K562 (cell line): ENCODE measurements at regions not wholly inside any gene's neighbourhood (a gene's known extent, or its start where the extent isn't known, plus 50 kb on each side); places are given as distances from the start of the nearest gene placed in this dataset.

Experiments
- ATAC-seq: fragments of 200-7000 bp; cut with Tn5 transposase; 3 replicates; pipeline ENCODE4 v1.9.1; 2020; ENCODE audit warnings: moderate library complexity
- BruUV-seq: library from RNA; stranded (reverse); fragments of 400-500 nt; replicated peaks from 2 replicates; lab custom pipeline; 2021; lab: Mats Ljungman, UMichigan
- CTCF ChIA-PET: fragments of 300-600 bp; formaldehyde crosslinking; extraction: SDS; loops from one replicate; lab custom pipeline; 2021; ENCODE audit warnings: low intra/inter-chr PET ratio; lab: Yijun Ruan, JAX
- POLR2A ChIA-PET: fragments of 300-600, 350-650 bp; sonication (Branson Sonifier 250); formaldehyde crosslinking; extraction: SDS; loops from one replicate; lab custom pipeline; 2021; ENCODE audit warnings: antibody characterized with exemption, inconsistent platforms; lab: Yijun Ruan, JAX
- DNase-seq, 4 experiments: peaks; one replicate each; pipeline versions ENCODE4 v3.0.0 to v3.0.0-alpha.2; 2011 to 2018; ENCODE audit warnings: low spot score in 3 of 4, mixed read lengths in 3 of 4; ENCODE audit errors: extremely low read depth in 1 of 4
- FAIRE-seq: peaks from 2 replicates; lab custom pipeline; 2011; peaks lifted over from hg19 to GRCh38; lab: Jason Lieb, UNC
- H2AFZ ChIP-seq: 2 replicates; pipeline ENCODE4 v1.6.0; 2011; ENCODE audit warnings: low read depth, low read length, control low read depth, inconsistent platforms
- H3K27ac ChIP-seq: fragments of 200-600 bp; 3 replicates; pipeline ENCODE4 v1.8.0; 2011; ENCODE audit warnings: low read depth, mild to moderate bottlenecking, control low read depth, inconsistent platforms, low read length, moderate library complexity, mixed read lengths; ENCODE audit errors: extremely low read depth
- H3K27me3 ChIP-seq, 2 experiments: fragments of 300-600 bp in 1 of 2; 2 replicates in 1 of 2; 3 replicates in 1 of 2; pipeline versions ENCODE4 v1.6.0 to v1.8.0; 2011; ENCODE audit warnings: inconsistent platforms in 2 of 2, low read length in 2 of 2, mild to moderate bottlenecking in 1 of 2, mixed read lengths in 1 of 2, moderate library complexity in 1 of 2; ENCODE audit not compliant: control insufficient read depth in 2 of 2, insufficient read depth in 2 of 2
- H3K36me3 ChIP-seq: fragments of 300-600 bp; 3 replicates; pipeline ENCODE4 v1.8.0; 2011; ENCODE audit warnings: mild to moderate bottlenecking, low read length, inconsistent platforms; ENCODE audit not compliant: control insufficient read depth, insufficient read depth
- H3K4me1 ChIP-seq, 2 experiments: fragments of 200-600 bp in 1 of 2; replicated peaks in 1 of 2; 2 replicates in 1 of 2; 3 replicates in 1 of 2; pipeline versions ENCODE4 v1.5.1 to v1.8.0; 2011; ENCODE audit warnings: inconsistent platforms in 2 of 2, low read length in 2 of 2, mild to moderate bottlenecking in 1 of 2, mixed read lengths in 1 of 2, moderate library complexity in 1 of 2; ENCODE audit not compliant: control insufficient read depth in 2 of 2, insufficient read depth in 2 of 2
- H3K4me2 ChIP-seq: 2 replicates; pipeline ENCODE4 v1.6.1; 2011; ENCODE audit warnings: low read length, control low read depth, inconsistent platforms, mixed read lengths; ENCODE audit not compliant: insufficient read depth
- H3K4me3 ChIP-seq: fragments of 200-600 bp; sonication (generic), shearing (Covaris generic); 2 replicates; pipeline ENCODE4 v1.5.1; 2016; ENCODE audit warnings: control low read depth, inconsistent platforms
- H3K79me2 ChIP-seq: fragments of 200-600 bp; 3 replicates; pipeline ENCODE4 v1.8.0; 2011; ENCODE audit warnings: low read length, inconsistent platforms; ENCODE audit not compliant: control insufficient read depth, insufficient read depth
- H3K9ac ChIP-seq, 2 experiments: 2 replicates each; pipeline versions ENCODE4 v1.6.0 to v1.6.1; 2011; ENCODE audit warnings: low read depth in 2 of 2, low read length in 2 of 2, control low read depth in 1 of 2, inconsistent platforms in 1 of 2, mild to moderate bottlenecking in 1 of 2, mixed read lengths in 1 of 2; ENCODE audit not compliant: insufficient read depth in 1 of 2
- H3K9me1 ChIP-seq: one replicate; pipeline ENCODE4 v1.6.0; 2011; ENCODE audit warnings: inconsistent platforms, mild to moderate bottlenecking, low read length, moderate library complexity; ENCODE audit not compliant: control insufficient read depth, insufficient read depth
- H3K9me3 ChIP-seq: replicated peaks from 2 replicates; pipeline ENCODE4 v1.5.1; 2011; ENCODE audit warnings: low read depth, low read length, inconsistent platforms; ENCODE audit not compliant: control insufficient read depth, insufficient read depth
- H4K20me1 ChIP-seq: replicated peaks from 2 replicates; pipeline ENCODE4 v1.6.1; 2011; ENCODE audit warnings: low read length, inconsistent platforms, mixed read lengths; ENCODE audit not compliant: control insufficient read depth, insufficient read depth
- ARID3A ChIP-seq: IDR thresholded peaks from 2 replicates; pipeline ENCODE4 v1.6.1; 2012; ENCODE audit warnings: low read depth, low read length, improper control_type of control experiment, borderline replicate concordance
- CBFA2T2 ChIP-seq: fragments of 450-650 bp; conservative IDR thresholded peaks from 2 replicates; pipeline ENCODE4 v1.6.1; 2017; ENCODE audit warnings: mild to moderate bottlenecking
- CBFA2T3 ChIP-seq: fragments of 450-650 bp; IDR thresholded peaks from 2 replicates; pipeline ENCODE4 v1.6.1; 2017
- CBX2 ChIP-seq: fragments of 200-600 bp; sonication (generic); IDR thresholded peaks from one replicate; pipeline ENCODE4 v1.6.1; 2012; ENCODE audit warnings: mild to moderate bottlenecking, low read length, inconsistent platforms; ENCODE audit not compliant: insufficient read depth, poor library complexity, severe bottlenecking
- FOSL1 ChIP-seq: fragments of 200-800 bp; sonication (Bioruptor generic); conservative IDR thresholded peaks from 2 replicates; pipeline ENCODE4 v1.6.1; 2016; ENCODE audit warnings: missing genetic modification characterization, missing compliant biosample characterization
- NFXL1 ChIP-seq: fragments of 450-650 bp; formaldehyde crosslinking; IDR thresholded peaks from 2 replicates; pipeline ENCODE4 v1.4.0; 2021; ENCODE audit warnings: mild to moderate bottlenecking
- RFX1 ChIP-seq: fragments of 450-650 bp; IDR thresholded peaks from 2 replicates; pipeline ENCODE4 v1.6.1; 2016; ENCODE audit warnings: mild to moderate bottlenecking, moderate library complexity
- SMARCA4 ChIP-seq: fragments of 450-650 bp; IDR thresholded peaks from 2 replicates; pipeline ENCODE4 v1.6.1; 2016
- STAT5A ChIP-seq: IDR thresholded peaks from 2 replicates; pipeline ENCODE4 v1.6.1; 2012; ENCODE audit warnings: low read length, inconsistent platforms, borderline replicate concordance
- WGBS: fragments of 100-300 bp; shearing (Covaris generic); methylation state at CpG from one replicate; pipeline ENCODE4 v1.1.6; 2016; ENCODE audit warnings: low coverage, mixed read lengths; ENCODE audit not compliant: insufficient coverage; ENCODE audit errors: missing lambda C conversion rate; 5-methylcytosine and 5-hydroxymethylcytosine counted together
- in situ Hi-C: fragments of 300-500 bp; cut with MboI; formaldehyde crosslinking; loops from 4 replicates; pipeline ENCODE4 v1.15.0; 2018; ENCODE audit warnings: inconsistent platforms, mixed read lengths
- intact Hi-C: fragments of 100-400 bp; cut with micrococcal nuclease; formaldehyde crosslinking; loops from 2 replicates; pipeline ENCODE4 v1.14.2; 2022

GRCh38 chr7:3217166-3217565, 83.9 kb upstream of the SDK1 start:
- Histone ChIP-seq H3K9ac (no peak overlapping the region), H3K4me2 (no peak overlapping the region), H4K20me1 (no peaks in the 10 kb centered on the region), H3K36me3 (no peaks in the 10 kb centered on the region), H3K27ac (no peak overlapping the region), H3K9me3 (no peaks in the 10 kb centered on the region), H3K27me3 (peaks cover 4 to 12% of the 10 kb centered on the region in 2 experiments; a peak in 4 of 5 replicates), H3K79me2 (no peaks in the 10 kb centered on the region), H3K4me3 (no peak overlapping the region), H3K4me1 (no peaks in the 10 kb centered on the region), H3K9me1 (no peaks in the 10 kb centered on the region), H2AFZ (no peak overlapping the region)
- in situ Hi-C loops: no loop called here
- ChIA-PET CTCF (no interaction called here), POLR2A (interaction anchor here (0.6 kb wide), 1 partner anchor 96 kb away, joined by 3 read pairs; no protein-coding TSS in a partner anchor)
- FAIRE-seq (no peak), DNase-seq (no peak), ATAC-seq (no peak)
- intact Hi-C loops: no loop called here
- WGBS: 0% methylated on average over 3 of the region's 3 CpGs
- TF ChIP-seq RFX1: peak; percentile 8; the same call in 1 of the 2 replicates
- no peak for TF ChIP-seq ARID3A
- peak; percentile 47 for TF ChIP-seq CBFA2T3
- no peak for TF ChIP-seq SMARCA4
- no peak for TF ChIP-seq CBX2
- TF ChIP-seq CBFA2T2: peak; percentile 17; the same call in 1 of the 2 replicates
- peak; percentile 46; the same call in 1 of the 2 replicates for TF ChIP-seq FOSL1 (tag)
- no peak for TF ChIP-seq NFXL1 (CRISPR knock-in tag)
- TF ChIP-seq STAT5A: no peak
- no TSS peak for BruUV-seq
